ENCODE measurements at regions not wholly inside any gene's neighbourhood (a gene's known extent, or its start where the extent isn't known, plus 50 kb on each side); places are given as distances from the start of the nearest gene placed in this dataset.
"Not testable (repeated sequence)": the region's sequence is repeated elsewhere in the genome, so short reads cannot be mapped to it uniquely, and the experiment has no call there.

- no peaks in the 10 kb centered on the region for H3K27me3 ChIP-seq (replicated peaks; ENCODE audit: insufficient read depth)
- no peaks in the 10 kb centered on the region for H3K4me1 ChIP-seq (replicated peaks)
- TF ChIP-seq CTCF (IDR thresholded peaks at IDR 0.05) (no peak), POLR2AphosphoS5 (IDR thresholded peaks at IDR 0.05) (no peak), POLR2A (IDR thresholded peaks at IDR 0.05) (no peak)
- no peak overlapping the region for H3K4me3 ChIP-seq
- 61% methylated on average over 3 of the region's 3 CpGs for WGBS
- H3K36me3 ChIP-seq = no peaks in the 10 kb centered on the region
- H3K9me3 ChIP-seq = no peaks in the 10 kb centered on the region
- intact Hi-C loops (cut with DNase I) = no loop called here
- no peak for DNase-seq (ENCODE audit: low spot score)
- H3K27ac ChIP-seq = no peak overlapping the region
Measured at GRCh38 chr1:197991594-197991993, 74.4 kb downstream of the LHX9 start.

DNA sequence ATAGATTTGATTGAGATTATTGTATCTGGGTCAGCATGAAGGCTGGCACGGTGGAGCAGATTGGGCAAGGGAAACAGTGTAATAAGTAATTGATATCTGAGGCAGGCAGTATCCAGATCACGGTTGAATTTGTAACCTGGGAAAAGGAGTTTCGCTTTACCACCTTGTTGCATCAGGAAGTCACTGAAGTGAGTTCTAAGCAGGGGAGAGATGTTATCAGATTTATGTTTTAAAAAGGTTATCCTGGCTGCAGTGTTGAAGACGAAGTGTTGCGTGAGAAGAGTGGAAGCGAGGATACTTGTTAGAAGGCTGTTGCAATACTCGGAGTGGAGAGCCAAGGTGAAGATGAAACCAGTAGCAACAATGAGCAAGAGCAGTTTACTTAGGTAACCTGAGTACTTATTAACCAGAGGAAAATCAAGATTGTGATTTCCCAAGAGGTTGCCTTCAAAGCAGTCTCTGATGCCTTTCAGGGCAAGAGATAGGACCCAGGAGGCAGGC is 77.8 kb downstream of the LHX9 start:
- Histone ChIP-seq H3K9me3 (no peaks in the 10 kb centered on the region), H3K4me1 (replicated peaks) (no peaks in the 10 kb centered on the region), H3K4me3 (no peak overlapping the region), H3K27me3 (replicated peaks; ENCODE audit: insufficient read depth) (no peaks in the 10 kb centered on the region), H3K27ac (no peak overlapping the region), H3K36me3 (no peaks in the 10 kb centered on the region)
- intact Hi-C loops (cut with DNase I) = no loop called here
- no peak for DNase-seq (ENCODE audit: low spot score)
- TF ChIP-seq POLR2A (IDR thresholded peaks at IDR 0.05) (no peak), CTCF (IDR thresholded peaks at IDR 0.05) (no peak), POLR2AphosphoS5 (IDR thresholded peaks at IDR 0.05) (no peak)
- 69% methylated on average over 7 of the region's 7 CpGs for WGBS

DNA sequence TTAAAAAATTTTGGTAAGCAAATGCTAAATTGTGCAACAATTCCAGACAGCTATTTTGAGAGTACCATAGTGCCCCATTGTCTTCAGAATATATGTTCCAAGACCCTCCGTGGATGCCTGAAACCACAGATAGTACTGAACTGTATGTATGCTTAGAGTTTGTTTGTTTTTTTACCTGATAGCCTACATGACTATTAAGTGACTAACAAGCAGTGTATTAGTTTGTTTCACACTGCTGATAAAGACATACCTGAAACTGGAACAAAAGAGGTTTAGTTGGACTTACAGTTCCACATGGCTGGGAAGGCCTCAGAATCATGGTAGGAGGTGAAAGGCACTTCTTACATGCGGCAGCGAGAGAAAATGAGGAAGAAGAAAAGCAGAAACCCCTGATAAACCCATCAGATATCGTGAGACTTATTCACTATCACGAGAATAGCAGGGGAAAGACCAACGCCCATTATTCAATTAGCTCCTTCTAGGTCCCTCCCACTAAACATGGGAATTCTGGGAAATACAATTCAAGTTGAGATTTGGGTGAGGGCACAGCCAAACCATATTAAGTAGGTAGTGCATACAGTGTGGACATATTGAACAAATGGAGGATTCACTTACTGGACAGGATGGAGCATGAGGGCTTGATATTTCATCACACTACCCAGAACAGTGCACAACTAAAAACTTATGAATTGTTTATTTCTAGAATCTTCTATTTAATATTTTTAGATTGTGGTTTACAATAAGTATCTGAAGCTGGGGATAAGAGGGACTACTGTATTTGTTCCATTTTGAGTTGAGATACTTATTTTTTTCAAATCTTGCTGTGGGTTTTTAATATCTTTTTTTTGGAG is 78.5 kb downstream of the LHX9 start:
- Histone ChIP-seq H3K9me3 (no peaks in the 10 kb centered on the region), H3K27ac (no peak overlapping the region), H3K36me3 (no peaks in the 10 kb centered on the region), H3K4me1 (replicated peaks) (no peaks in the 10 kb centered on the region), H3K27me3 (replicated peaks; ENCODE audit: insufficient read depth) (no peaks in the 10 kb centered on the region), H3K4me3 (no peak overlapping the region)
- WGBS = 82% methylated on average over 6 of the region's 6 CpGs
- intact Hi-C loops (cut with DNase I) = no loop called here
- DNase-seq (ENCODE audit: low spot score) = no peak
- no peak for TF ChIP-seq POLR2AphosphoS5 (IDR thresholded peaks at IDR 0.05)
- no peak for TF ChIP-seq POLR2A (IDR thresholded peaks at IDR 0.05)
- no peak for TF ChIP-seq CTCF (IDR thresholded peaks at IDR 0.05)

GRCh38 chr1:197996259-197996512 is 79.0 kb downstream of the LHX9 start:
- 97% methylated on average over 3 of the region's 3 CpGs for WGBS
- H3K4me3 ChIP-seq; H3K36me3 ChIP-seq; H3K27me3 ChIP-seq (replicated peaks; ENCODE audit: insufficient read depth); H3K27ac ChIP-seq; intact Hi-C loops (cut with DNase I); H3K9me3 ChIP-seq; DNase-seq (ENCODE audit: low spot score); H3K4me1 ChIP-seq (replicated peaks): not testable (repeated sequence)

- intact Hi-C loops (cut with DNase I) = no loop called here
Measured at GRCh38 chr1:197998110-197998509, 80.9 kb downstream of the LHX9 start.

More at GRCh38 chr1:197998110-197998509, 80.9 kb downstream of the LHX9 start:
- no peaks in the 10 kb centered on the region for H3K9me3 ChIP-seq
- TF ChIP-seq POLR2AphosphoS5 (IDR thresholded peaks at IDR 0.05) (no peak), CTCF (IDR thresholded peaks at IDR 0.05) (no peak), POLR2A (IDR thresholded peaks at IDR 0.05) (no peak)
- H3K27ac ChIP-seq = no peak overlapping the region
- 63% methylated on average over 5 of the region's 5 CpGs for WGBS
- no peaks in the 10 kb centered on the region for H3K4me1 ChIP-seq (replicated peaks)
- H3K36me3 ChIP-seq = no peaks in the 10 kb centered on the region
- no peak for DNase-seq (ENCODE audit: low spot score)
- H3K4me3 ChIP-seq = no peak overlapping the region
- no peaks in the 10 kb centered on the region for H3K27me3 ChIP-seq (replicated peaks; ENCODE audit: insufficient read depth)
